OCI-LY7 (cell line): ENCODE measurements at regions not wholly inside any gene's neighbourhood (a gene's known extent, or its start where the extent isn't known, plus 50 kb on each side); places are given as distances from the start of the nearest gene placed in this dataset.

Source experiments
- BruUV-seq: library from RNA; stranded (reverse); fragments of 400-500 nt; replicated peaks from 2 replicates; lab custom pipeline; 2021; lab: Mats Ljungman, UMichigan
- CTCF ChIA-PET: fragments of 300-600 bp; sonication (Branson Sonifier 250); formaldehyde crosslinking; loops from one replicate; lab custom pipeline; 2022; ENCODE audit warnings: antibody characterized with exemption; ENCODE audit not compliant: unreplicated experiment; lab: Charles Lee
- POLR2A ChIA-PET: fragments of 300-600 bp; sonication (Branson Sonifier 250); formaldehyde crosslinking; loops from one replicate; lab custom pipeline; 2022; ENCODE audit warnings: antibody characterized with exemption; lab: Charles Lee
- DNase-seq: peaks from one replicate; pipeline ENCODE4 v3.0.0-alpha.2; 2015; ENCODE audit warnings: low spot score
- H2AFZ ChIP-seq: fragments of 200-600 bp; sonication (generic), shearing (Covaris generic); 2 replicates; pipeline ENCODE4 v1.6.1; 2014; ENCODE audit warnings: mild to moderate bottlenecking, antibody characterized with exemption, low read length, moderate library complexity
- H3K27ac ChIP-seq: fragments of 200-600 bp; sonication (generic); 2 replicates; pipeline ENCODE4 v1.5.1; 2014; ENCODE audit warnings: mixed run types, low read depth, mild to moderate bottlenecking, moderate library complexity, low read length, inconsistent platforms; ENCODE audit not compliant: poor library complexity, severe bottlenecking
- H3K36me3 ChIP-seq: fragments of 200-600 bp; sonication (generic); 2 replicates; pipeline ENCODE4 v1.6.1; 2014; ENCODE audit warnings: mild to moderate bottlenecking, antibody characterized with exemption, low read length, moderate library complexity, mixed read lengths; ENCODE audit not compliant: insufficient read depth
- H3K4me1 ChIP-seq: fragments of 200-600 bp; sonication (generic); 2 replicates; pipeline ENCODE4 v1.5.1; 2014; ENCODE audit warnings: mild to moderate bottlenecking, low read length; ENCODE audit not compliant: insufficient read depth, poor library complexity, severe bottlenecking
- H3K4me2 ChIP-seq: fragments of 200-600 bp; sonication (generic); 2 replicates; pipeline ENCODE4 v1.6.1; 2014; ENCODE audit warnings: mild to moderate bottlenecking, low read length
- H3K4me3 ChIP-seq: fragments of 200-600 bp; sonication (generic); 2 replicates; pipeline ENCODE4 v1.5.1; 2014; ENCODE audit warnings: mild to moderate bottlenecking, low read depth, low read length; ENCODE audit not compliant: poor library complexity, severe bottlenecking
- H3K79me2 ChIP-seq: fragments of 200-600 bp; sonication (generic); 2 replicates; pipeline ENCODE4 v1.6.1; 2016; ENCODE audit warnings: low read depth, mild to moderate bottlenecking, low read length, moderate library complexity, mixed read lengths; ENCODE audit not compliant: insufficient read depth
- H3K9me2 ChIP-seq: fragments of 200-600 bp; sonication (generic); 2 replicates; pipeline ENCODE4 v1.6.1; 2016; ENCODE audit warnings: mild to moderate bottlenecking, low read length, mixed read lengths; ENCODE audit not compliant: insufficient read depth
- H3K9me3 ChIP-seq: fragments of 200-600 bp; sonication (generic); 2 replicates; pipeline ENCODE4 v1.6.1; 2014; ENCODE audit warnings: mild to moderate bottlenecking, mixed run types, low read length, mixed read lengths
- H4K20me1 ChIP-seq: fragments of 200-600 bp; sonication (generic); 2 replicates; pipeline ENCODE4 v1.6.1; 2014; ENCODE audit warnings: mild to moderate bottlenecking, antibody characterized with exemption, low read length, moderate library complexity, mixed read lengths; ENCODE audit not compliant: insufficient read depth
- CTCF ChIP-seq: fragments of 200-600 bp; sonication (generic); conservative IDR thresholded peaks from 2 replicates; pipeline ENCODE4 v1.5.1; 2014; ENCODE audit warnings: mild to moderate bottlenecking, antibody characterized with exemption, low read length, moderate library complexity, mixed read lengths
- EZH2phosphoT487 ChIP-seq: fragments of 200-600 bp; sonication (generic); IDR thresholded peaks from 2 replicates; pipeline ENCODE4 v1.6.1; 2018; ENCODE audit warnings: low read depth, borderline replicate concordance, mild to moderate bottlenecking, mixed run types, antibody characterized with exemption, low read length, moderate library complexity, mixed read lengths
- intact Hi-C: fragments of 100-400 bp; cut with micrococcal nuclease; formaldehyde crosslinking; loops from one replicate; pipeline ENCODE4 v1.10.0; 2022; ENCODE audit not compliant: unreplicated experiment

- H2AFZ ChIP-seq = no peak overlapping the region
- no peak overlapping the region for H3K27ac ChIP-seq
- ChIA-PET CTCF (no interaction called here), POLR2A (no interaction called here)
- no TSS peak for BruUV-seq
- no peaks in the 10 kb centered on the region for H3K79me2 ChIP-seq
- no peak for DNase-seq
- H3K9me3 ChIP-seq = no peaks in the 10 kb centered on the region
- H3K4me3 ChIP-seq = no peak overlapping the region
- intact Hi-C loops = no loop called here
- H3K9me2 ChIP-seq = no peaks in the 10 kb centered on the region
- TF ChIP-seq CTCF (no peak), EZH2phosphoT487 (no peak)
- no peaks in the 10 kb centered on the region for H3K36me3 ChIP-seq
- H3K4me1 ChIP-seq = no peaks in the 10 kb centered on the region
- H3K4me2 ChIP-seq = no peak overlapping the region
- no peaks in the 10 kb centered on the region for H4K20me1 ChIP-seq
Observed at GRCh38 chr2:53452957-53453748, 314.5 kb upstream of the CHAC2 start.

- Histone ChIP-seq H3K9me2 (no peaks in the 10 kb centered on the region), H3K4me1 (no peaks in the 10 kb centered on the region), H3K9me3 (no peaks in the 10 kb centered on the region), H3K36me3 (no peaks in the 10 kb centered on the region), H3K4me3 (no peak overlapping the region), H3K79me2 (no peaks in the 10 kb centered on the region), H3K27ac (no peak overlapping the region), H3K4me2 (no peak overlapping the region), H2AFZ (no peak overlapping the region), H4K20me1 (no peaks in the 10 kb centered on the region)
- intact Hi-C loops = no loop called here
- no peak for DNase-seq
- BruUV-seq = no TSS peak
- ChIA-PET POLR2A (interaction anchor here (0.6 kb wide), 1 partner anchor 16 kb away, joined by 3 read pairs; no protein-coding TSS in a partner anchor), CTCF (no interaction called here)
- no peak for TF ChIP-seq CTCF
- TF ChIP-seq EZH2phosphoT487 = no peak
Observed at GRCh38 chr2:53452400-53452799, 315.2 kb upstream of the CHAC2 start.

DNA sequence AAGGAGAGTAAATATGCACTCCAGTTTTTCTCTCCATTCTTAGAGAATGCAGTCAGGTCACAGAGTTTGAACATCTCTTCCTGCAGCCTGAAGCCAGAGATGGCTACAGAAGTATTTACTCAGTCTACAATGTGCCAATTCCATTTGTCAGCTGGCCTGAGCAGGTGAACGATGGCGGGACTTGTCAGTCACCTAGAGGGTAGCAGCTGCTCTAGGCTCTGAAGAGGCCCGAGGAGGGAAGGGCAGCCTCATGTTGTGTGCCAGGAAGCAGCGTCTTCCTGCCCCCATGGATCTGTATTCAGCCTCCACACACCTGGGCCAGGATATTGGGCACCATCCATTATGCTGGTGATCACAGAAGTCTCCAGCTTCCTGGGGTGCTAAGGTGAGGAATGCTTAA is 316.7 kb upstream of the CHAC2 start:
- Histone ChIP-seq H3K4me2 (no peak overlapping the region), H3K9me2 (no peaks in the 10 kb centered on the region), H3K9me3 (no peaks in the 10 kb centered on the region), H3K27ac (no peak overlapping the region), H3K36me3 (no peaks in the 10 kb centered on the region), H3K79me2 (no peaks in the 10 kb centered on the region), H4K20me1 (no peaks in the 10 kb centered on the region), H3K4me1 (no peaks in the 10 kb centered on the region), H3K4me3 (no peak overlapping the region), H2AFZ (no peak overlapping the region)
- CTCF ChIA-PET = no interaction called here
- BruUV-seq = no TSS peak
- TF ChIP-seq EZH2phosphoT487 (no peak), CTCF (no peak)
- POLR2A ChIA-PET = no interaction called here
- intact Hi-C loops = no loop called here
- DNase-seq = no peak
